ENCODE measurements at regions not wholly inside any gene's neighbourhood (a gene's known extent, or its start where the extent isn't known, plus 50 kb on each side); places are given as distances from the start of the nearest gene placed in this dataset.

DNA sequence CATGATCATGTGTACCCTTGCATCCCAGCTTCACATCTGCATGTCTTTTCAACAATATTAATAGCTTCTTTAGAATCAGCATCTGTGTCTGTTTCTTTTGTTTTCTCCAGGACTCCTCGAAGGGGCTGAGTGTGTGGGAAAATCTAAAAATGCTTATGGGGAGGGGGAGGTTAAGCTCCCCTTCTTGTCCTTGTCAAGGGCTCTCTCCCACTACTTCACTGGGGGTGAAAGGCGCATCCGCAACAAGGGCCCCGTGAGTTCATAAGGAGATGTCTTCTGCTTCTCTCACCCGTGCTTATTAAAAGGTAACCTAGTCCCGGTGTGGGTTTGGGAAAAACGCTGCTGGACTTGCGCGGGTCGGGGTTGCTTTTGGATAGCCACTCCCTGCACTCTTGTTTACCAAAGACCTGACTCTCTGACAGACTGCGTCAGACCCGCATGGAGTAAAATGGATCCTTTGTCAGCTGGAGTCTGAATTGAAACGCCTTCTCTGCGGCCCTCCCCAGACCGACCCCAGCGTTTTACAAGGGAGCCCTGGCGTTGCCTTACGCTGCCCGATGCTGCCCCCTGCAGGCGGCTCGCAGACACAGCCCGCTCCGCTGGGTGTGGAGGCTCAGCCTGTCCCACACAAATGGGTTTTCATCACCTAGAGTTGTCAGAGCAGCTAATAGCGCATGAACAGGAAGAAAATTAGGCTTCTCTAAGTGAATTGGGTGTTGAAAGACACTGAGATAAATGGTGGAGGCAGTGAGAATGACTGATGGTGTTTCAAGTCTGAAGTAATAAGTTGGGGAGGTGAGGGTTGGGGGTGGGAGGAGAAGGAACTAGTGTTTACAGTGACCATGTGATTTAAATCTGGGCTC is 53.8 kb downstream of the IER5 start:
- intact Hi-C loops (cut with micrococcal nuclease): loop anchor here (1.0 to 5.0 kb wide), 10 partner anchors 24 to 625 kb away; partner anchors contain the start of genes IER5, MR1 and XPR1

GRCh38 chr1:181143102-181143859 is 54.8 kb downstream of the IER5 start:
- intact Hi-C loops (cut with micrococcal nuclease): loop anchor here (5.0 kb wide), 3 partner anchors 161 to 626 kb away; partner anchors contain the start of gene XPR1

DNA sequence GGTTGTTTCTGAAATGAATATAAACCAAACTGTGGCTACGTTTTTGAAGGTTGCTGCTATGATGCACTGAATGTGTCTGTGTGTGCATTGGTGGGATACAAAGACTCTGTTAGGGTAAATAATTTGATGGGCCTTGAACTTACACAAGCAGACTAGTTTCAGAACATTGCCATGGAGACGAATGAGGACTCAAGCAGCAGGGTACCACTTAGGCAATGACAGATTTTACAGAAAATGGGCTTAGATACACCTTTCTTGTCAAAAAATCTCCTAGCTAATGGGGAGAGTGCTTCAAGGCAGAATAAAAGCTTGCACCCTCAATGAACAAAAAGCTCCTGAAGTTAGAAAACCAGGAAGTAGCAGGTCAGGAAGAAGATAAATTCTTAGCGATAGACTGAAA is 55.7 kb downstream of the IER5 start:
- intact Hi-C loops (cut with micrococcal nuclease): loop anchor here (5.0 kb wide), 3 partner anchors 162 to 627 kb away; partner anchors contain the start of gene XPR1

GRCh38 chr1:181148636-181149035 is 60.1 kb downstream of the IER5 start:
- intact Hi-C loops (cut with micrococcal nuclease): loop anchor here (1.0 to 5.0 kb wide), 3 partner anchors 7 to 646 kb away; partner anchors contain the start of gene ACBD6

DNA sequence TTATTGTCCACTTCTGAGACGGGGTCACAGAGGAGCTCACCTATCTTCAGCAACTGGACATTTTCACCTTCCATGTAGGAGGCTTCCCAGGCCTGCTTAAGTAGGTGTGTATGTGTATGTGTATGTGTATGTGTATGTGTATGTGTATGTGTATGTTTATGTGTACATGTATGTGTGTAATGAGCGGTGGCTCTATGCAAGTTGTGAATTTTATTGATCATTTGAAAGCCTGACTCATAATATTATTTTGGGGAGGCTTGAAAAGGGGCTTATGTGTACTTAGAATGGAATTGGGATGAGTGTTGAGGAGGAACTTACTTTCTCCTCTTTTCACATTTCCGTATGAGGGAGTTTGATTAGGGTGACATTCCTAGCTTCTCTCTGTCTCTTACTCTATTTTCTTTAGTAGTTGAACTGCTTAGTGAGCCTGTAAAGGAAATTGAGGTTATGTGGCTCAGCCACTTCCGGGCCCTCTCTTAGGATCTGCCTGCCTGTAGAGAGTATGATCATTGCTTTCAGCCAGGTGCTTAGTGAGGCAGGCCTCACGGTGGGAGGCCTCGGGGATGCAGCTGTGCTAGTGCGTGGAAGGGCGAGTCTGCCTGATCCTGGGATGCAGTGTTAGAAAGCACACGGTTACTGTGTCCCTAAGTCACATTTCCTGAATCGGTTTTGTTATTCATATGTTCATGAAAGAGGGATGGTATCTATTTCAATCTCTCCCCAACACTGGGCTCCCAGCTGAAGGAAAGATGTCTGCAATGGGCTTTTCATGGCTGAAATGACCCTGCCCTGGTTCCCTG is 61.0 kb downstream of the IER5 start:
- intact Hi-C loops (cut with micrococcal nuclease): loop anchor here (1.0 to 5.0 kb wide), 3 partner anchors 8 to 647 kb away; partner anchors contain the start of gene ACBD6

DNA sequence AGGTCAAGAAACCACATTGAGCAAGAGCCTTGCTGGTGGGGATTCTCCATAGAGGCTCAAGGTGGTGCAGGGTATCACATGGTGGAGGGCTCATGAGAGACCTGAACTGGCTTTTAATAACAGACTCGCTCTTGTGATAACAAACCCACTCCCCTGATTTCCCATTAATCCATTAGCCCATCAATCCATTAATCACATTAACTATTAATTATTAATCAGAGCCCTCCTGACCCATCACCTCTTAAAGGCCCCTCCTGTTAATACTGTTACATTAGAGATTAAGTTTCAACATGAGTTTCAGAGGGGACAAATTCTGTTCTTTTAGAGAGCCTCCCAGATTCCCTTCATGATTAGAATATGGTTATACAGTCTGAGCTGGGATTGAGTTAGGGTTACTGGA is 61.8 kb downstream of the IER5 start:
- intact Hi-C loops (cut with micrococcal nuclease): no loop called here

GRCh38 chr1:181150842-181151241 is 62.3 kb downstream of the IER5 start:
- intact Hi-C loops (cut with micrococcal nuclease): no loop called here

DNA sequence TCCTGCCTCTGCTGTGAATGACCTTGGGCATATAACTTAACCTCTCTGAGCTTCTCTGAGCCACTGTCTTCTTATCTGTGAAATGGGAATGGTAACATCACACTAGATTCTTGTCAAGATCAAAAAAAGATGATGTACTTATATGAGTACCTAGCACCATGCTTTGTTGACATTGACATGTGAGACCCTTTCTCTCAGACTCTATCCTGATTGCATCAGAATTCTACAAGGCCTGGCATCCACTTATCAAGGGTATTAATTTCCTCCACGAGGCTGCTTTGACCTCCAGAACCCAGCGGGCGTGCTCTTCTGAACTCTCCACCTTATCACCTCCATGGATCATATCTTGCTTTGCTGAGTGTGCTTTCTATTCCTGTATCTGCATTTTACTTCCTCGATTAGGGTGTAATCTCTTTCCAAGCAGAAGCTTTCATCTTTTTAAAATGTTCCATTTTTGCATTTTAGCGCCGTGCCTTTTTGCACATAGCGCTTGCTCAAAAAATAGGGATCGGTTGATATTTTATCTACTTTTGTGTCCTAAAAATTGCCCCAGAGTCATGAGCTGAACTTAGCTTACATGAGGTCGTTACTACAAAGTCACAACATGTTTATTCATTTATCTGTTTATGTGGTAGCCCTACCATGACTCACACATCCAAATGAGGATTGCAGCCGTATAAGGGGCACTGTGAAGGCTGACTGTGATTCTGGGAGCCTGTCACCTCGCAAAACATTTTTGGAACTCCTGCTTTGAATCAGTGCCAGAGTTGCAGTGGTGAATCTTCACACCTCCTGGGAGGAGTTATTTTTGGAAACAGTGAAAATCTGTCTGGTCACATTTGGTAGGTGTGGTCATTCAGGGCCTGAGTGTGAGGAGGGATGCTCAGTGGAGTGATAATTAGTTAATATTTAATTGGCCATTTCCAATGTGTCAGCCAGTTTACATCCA is 63.2 kb downstream of the IER5 start:
- intact Hi-C loops (cut with micrococcal nuclease): no loop called here

GRCh38 chr1:181152892-181153633 is 64.6 kb downstream of the IER5 start:
- intact Hi-C loops (cut with micrococcal nuclease): no loop called here

- intact Hi-C loops (cut with micrococcal nuclease): no loop called here
These were observed 65.1 kb downstream of the IER5 start for GRCh38 chr1:181153634-181153961.

DNA sequence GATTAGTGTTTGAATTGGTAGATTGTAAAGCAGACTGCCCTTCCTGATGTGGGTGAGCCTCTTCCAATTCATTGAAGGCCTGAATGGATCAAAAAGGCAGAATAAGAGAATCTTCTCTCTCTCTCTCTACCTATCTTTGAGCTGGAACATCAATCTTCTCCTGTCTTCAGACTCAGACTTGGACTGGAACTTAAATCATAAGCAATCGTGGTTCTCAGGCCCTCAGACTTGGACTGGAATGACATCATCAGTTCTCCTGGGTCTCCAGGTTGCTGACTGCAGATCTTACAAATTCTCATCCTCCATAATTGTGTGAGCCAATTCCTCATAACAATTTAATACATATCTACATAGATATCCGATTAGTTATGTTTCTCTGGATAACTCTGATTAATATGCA is 66.8 kb downstream of the IER5 start:
- intact Hi-C loops (cut with micrococcal nuclease): no loop called here

DNA sequence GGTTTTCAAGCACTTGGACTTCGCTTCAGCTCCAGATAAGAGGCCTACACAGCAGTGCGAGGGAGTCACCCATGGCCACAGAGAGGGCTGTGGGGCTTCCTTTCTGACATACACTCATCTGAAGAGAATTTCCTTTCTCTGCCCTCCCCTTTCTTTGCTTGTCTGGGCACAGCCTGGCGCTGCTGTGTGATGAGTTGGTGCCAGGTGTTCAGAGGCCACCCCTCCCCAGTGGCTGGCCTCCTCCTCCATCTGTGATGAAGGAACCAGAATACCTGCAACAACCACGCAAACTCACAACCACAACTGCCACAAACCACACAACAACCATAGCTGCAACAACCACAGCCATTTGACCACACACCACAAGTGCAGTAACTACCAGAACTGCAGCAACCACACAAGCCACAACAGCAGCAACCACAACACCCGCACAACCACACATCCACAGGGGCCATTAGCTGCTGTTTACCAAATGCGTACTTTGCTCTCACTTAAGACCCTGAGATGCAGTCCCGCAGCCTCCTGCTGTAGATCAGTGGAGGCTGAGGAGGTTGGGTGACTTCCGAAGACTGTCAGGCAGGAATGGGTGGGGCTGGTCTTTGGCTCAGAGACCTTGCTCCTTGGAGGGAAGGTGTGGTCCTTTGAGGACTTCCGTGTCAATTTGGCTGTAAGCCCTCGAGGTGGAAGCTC is 71.1 kb downstream of the IER5 start:
- intact Hi-C loops (cut with micrococcal nuclease): loop anchor here (1.0 kb wide), 1 partner anchor 10 kb away; no protein-coding TSS in a partner anchor

GRCh38 chr1:181160322-181160721 is 71.8 kb downstream of the IER5 start:
- intact Hi-C loops (cut with micrococcal nuclease): no loop called here

DNA sequence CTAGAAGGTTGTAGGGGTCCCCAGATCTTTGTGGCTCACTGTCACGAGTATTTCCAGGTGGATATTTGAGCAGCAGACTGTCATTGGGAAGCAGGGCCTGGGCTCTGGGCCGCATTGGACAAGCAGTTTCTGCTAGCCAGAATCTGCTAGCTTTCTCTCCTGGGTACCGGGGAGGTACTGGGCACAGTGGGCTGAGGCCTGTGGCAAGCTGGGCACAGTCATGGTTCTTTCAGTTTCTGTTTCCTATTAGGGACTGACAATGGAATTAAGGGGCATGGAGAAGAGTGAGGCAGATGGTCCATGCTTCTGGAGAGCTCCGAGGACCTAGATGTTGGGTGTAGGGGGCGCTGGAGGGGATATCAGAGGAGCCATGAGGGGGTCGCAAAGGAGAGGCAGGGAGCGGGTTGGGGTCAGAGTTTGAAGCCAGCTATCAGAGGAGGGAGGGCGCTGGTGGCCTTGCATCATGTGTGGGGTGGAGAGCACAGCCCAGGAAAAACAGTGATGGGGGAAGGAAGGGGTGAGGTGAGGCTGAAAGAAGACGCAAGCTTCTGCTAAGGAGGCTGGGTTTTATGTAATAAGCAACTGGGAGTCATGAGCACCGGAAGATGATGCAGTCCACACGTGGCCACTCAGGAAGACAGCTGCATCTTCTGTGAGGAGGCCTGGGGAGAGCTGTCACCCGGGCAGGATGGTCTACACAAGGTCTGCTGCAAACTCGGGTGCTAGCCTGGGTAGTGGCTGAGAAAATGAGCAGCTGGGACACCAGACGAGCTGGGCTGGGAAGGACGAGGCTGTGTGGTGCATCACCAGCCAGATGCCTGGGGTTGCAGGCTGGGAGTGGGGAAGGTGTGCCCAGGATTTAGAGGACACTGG is 72.7 kb downstream of the IER5 start:
- intact Hi-C loops (cut with micrococcal nuclease): no loop called here

DNA sequence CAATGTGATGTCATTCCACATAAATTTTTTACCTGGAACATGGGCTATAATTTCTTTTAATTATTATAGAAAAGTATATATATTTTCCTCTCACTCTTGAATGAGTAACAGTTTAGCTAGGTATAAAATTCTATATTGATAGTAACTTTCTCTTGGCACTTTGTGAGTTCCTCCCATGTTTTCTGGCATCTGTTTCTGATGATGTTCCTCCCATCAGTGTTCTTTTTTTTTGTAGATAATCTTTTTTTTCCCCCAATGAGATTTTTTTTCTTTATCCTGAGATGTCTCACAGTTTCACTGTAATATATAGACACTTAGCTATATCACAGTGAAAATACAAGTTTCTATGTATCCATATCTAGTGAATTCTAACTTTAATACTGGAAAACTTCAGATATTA is 75.2 kb downstream of the IER5 start:
- intact Hi-C loops (cut with micrococcal nuclease): no loop called here

DNA sequence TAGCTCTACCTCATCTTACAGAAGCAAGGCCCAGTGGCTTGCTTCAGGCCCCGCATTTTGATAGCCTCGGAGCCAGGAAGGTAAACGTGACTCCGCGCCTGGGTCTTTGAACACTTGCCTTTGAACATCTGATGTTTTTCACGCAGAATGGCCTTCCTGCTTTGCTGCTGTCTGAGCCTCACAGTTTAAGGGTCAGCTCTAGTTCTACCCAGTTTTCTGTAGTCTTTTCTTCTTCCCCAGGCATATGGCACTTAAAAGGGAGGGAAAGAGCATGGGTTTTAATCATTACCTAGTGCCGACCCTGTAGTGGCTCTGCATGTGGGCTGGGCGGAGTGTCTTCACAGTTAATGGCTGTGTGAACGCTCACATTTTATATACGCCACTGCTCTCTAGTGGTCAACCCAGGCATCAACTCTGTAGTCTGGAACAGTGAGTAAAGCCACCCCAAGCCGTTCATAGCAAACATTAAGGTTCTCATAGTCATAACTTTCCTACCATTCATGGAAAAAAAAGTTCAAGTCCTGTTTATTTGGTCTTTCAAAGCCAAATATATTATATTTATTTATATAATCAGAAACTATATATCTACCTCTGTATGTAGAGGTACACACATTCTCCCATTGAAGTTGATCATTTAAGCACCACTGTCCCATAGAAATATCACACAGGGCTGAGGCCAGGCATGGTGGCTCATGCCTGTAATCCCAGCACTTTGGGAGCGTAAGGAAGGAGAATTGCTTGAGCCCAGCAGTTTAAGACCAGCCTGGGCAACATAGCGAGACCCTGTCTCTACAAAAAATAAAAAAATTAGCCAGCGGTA is 78.1 kb downstream of the IER5 start:
- intact Hi-C loops (cut with micrococcal nuclease): loop anchor here (1.0 to 5.0 kb wide), 6 partner anchors 24 to 634 kb away; partner anchors contain the start of gene XPR1

DNA sequence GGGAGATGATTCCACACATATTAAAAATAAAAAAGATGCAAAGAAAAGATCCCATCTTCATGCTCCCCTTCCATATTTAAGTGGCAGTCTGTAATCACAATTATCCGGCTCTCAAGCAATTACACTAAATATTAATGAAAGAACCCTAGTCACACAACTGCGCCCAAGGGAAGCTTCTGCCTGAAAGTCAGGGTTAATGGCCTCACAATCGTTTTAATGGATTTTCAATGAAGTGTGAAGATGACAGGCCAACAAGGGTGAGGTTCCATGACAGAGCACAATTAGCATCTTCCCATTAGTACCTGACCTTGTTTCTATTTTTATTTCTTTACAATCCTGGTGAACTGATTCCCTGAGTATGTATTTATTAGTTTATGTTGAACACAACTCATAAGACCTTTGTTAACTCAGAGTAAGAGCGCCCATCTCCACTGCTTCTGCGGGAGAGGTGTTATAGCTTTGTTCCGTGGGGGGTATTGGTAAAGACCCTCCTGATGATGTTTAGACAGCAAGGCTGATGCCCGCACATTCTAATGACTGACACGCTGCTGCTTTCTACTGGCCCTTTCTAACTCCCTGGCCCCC is 80.9 kb downstream of the IER5 start:
- intact Hi-C loops (cut with micrococcal nuclease): loop anchor here (5.0 kb wide), 2 partner anchors 537 to 637 kb away; partner anchors contain the start of gene XPR1

Data from T-helper 2 cell treated with Interferon-gamma antibody and Interleukin-4, amounts not matched to agents 100 ng/mL and 5 ng/mL, for 36 hours (primary cell).